KMS-11 (cell line): ENCODE measurements at regions not wholly inside any gene's neighbourhood (a gene's known extent, or its start where the extent isn't known, plus 50 kb on each side); places are given as distances from the start of the nearest gene placed in this dataset.

Experiments used
- H2AFZ ChIP-seq: fragments of 200-600 bp; sonication (generic); 2 replicates; pipeline ENCODE4 v1.6.1; 2016; ENCODE audit warnings: antibody characterized with exemption, mixed run types, low read depth
- H3K27ac ChIP-seq: fragments of 200-600 bp; sonication (generic); 2 replicates; pipeline ENCODE4 v1.6.1; 2016; ENCODE audit warnings: mild to moderate bottlenecking, mixed run types
- H3K27me3 ChIP-seq: fragments of 200-600 bp; sonication (generic); 2 replicates; pipeline ENCODE4 v1.6.1; 2017; ENCODE audit warnings: mild to moderate bottlenecking, low read depth, mixed run types, moderate library complexity; ENCODE audit not compliant: insufficient read depth
- H3K36me3 ChIP-seq: fragments of 200-600 bp; sonication (generic); 2 replicates; pipeline ENCODE4 v1.6.1; 2017; ENCODE audit warnings: mild to moderate bottlenecking, mixed run types; ENCODE audit not compliant: insufficient read depth
- H3K4me1 ChIP-seq: fragments of 200-600 bp; sonication (generic); 2 replicates; pipeline ENCODE4 v1.6.1; 2016; ENCODE audit warnings: mild to moderate bottlenecking, low read depth, mixed run types; ENCODE audit not compliant: poor library complexity, severe bottlenecking
- H3K4me2 ChIP-seq: fragments of 200-600 bp; sonication (generic); 2 replicates; pipeline ENCODE4 v1.7.0; 2016; ENCODE audit warnings: mild to moderate bottlenecking, mixed run types
- H3K4me3 ChIP-seq: fragments of 200-600 bp; sonication (generic); IDR thresholded peaks from 2 replicates; pipeline ENCODE4 v1.6.1; 2017; ENCODE audit warnings: low read depth, low read length, mixed read lengths; ENCODE audit not compliant: insufficient read depth
- H3K79me2 ChIP-seq: fragments of 200-600 bp; sonication (generic); 2 replicates; pipeline ENCODE4 v1.6.1; 2016; ENCODE audit warnings: low read depth, mixed run types; ENCODE audit not compliant: insufficient read depth
- H3K9ac ChIP-seq: fragments of 200-600 bp; sonication (generic); 2 replicates; pipeline ENCODE4 v1.6.1; 2016; ENCODE audit warnings: mild to moderate bottlenecking, mixed run types
- H4K20me1 ChIP-seq: fragments of 200-600 bp; sonication (generic); 2 replicates; pipeline ENCODE4 v1.6.1; 2016; ENCODE audit warnings: mild to moderate bottlenecking, mixed run types; ENCODE audit not compliant: insufficient read depth
- TF ChIP-seq, protein P1 (sequence below): fragments of 200-600 bp; sonication (generic); conservative IDR thresholded peaks from 2 replicates; pipeline ENCODE4 v1.6.1; 2017; ENCODE audit warnings: low read depth, mild to moderate bottlenecking, antibody characterized with exemption, low read length, moderate library complexity, mixed read lengths

GRCh38 chr10:62475551-62475950 is 101.4 kb downstream of the ZNF365 start:
- H3K4me1 ChIP-seq, result no peaks in the 10 kb centered on the region
- TF ChIP-seq, protein P1, sequence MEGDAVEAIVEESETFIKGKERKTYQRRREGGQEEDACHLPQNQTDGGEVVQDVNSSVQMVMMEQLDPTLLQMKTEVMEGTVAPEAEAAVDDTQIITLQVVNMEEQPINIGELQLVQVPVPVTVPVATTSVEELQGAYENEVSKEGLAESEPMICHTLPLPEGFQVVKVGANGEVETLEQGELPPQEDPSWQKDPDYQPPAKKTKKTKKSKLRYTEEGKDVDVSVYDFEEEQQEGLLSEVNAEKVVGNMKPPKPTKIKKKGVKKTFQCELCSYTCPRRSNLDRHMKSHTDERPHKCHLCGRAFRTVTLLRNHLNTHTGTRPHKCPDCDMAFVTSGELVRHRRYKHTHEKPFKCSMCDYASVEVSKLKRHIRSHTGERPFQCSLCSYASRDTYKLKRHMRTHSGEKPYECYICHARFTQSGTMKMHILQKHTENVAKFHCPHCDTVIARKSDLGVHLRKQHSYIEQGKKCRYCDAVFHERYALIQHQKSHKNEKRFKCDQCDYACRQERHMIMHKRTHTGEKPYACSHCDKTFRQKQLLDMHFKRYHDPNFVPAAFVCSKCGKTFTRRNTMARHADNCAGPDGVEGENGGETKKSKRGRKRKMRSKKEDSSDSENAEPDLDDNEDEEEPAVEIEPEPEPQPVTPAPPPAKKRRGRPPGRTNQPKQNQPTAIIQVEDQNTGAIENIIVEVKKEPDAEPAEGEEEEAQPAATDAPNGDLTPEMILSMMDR, result no peak
- H3K27ac ChIP-seq, result no peak overlapping the region
- H3K27me3 ChIP-seq, result no peaks in the 10 kb centered on the region
- no peaks in the 10 kb centered on the region for H4K20me1 ChIP-seq
- no peak overlapping the region for H3K4me3 ChIP-seq
- H3K9ac ChIP-seq, result no peak overlapping the region
- H3K79me2 ChIP-seq, result no peaks in the 10 kb centered on the region
- H3K36me3 ChIP-seq, result no peaks in the 10 kb centered on the region
- H2AFZ ChIP-seq, result no peak overlapping the region
- no peak overlapping the region for H3K4me2 ChIP-seq

DNA sequence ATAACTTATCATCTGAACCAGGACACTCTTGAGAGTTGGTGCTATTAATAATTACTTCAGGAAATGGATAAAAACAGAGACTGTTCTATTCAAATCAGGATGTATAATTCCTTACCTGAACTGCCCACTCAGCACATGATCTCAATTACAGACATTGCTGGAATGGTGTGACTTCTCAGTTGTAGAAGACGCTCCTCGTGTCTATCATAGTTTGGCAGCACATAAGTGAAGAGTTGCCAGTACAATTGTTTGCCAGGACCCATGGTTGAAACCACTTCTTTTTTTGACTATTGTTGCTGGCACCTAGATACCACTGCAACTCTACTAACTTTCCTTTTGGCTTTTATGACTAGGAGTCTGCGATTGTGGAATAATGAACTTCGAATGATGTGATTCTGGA is 105.4 kb downstream of the ZNF365 start:
- H4K20me1 ChIP-seq, result no peaks in the 10 kb centered on the region
- H3K79me2 ChIP-seq, result no peaks in the 10 kb centered on the region
- no peak overlapping the region for H3K9ac ChIP-seq
- no peak overlapping the region for H3K4me2 ChIP-seq
- no peak overlapping the region for H3K27ac ChIP-seq
- no peaks in the 10 kb centered on the region for H3K36me3 ChIP-seq
- no peak overlapping the region for H2AFZ ChIP-seq
- no peak overlapping the region for H3K4me3 ChIP-seq
- H3K4me1 ChIP-seq, result no peaks in the 10 kb centered on the region
- H3K27me3 ChIP-seq, result no peaks in the 10 kb centered on the region
- TF ChIP-seq, protein P1, result no peak

DNA sequence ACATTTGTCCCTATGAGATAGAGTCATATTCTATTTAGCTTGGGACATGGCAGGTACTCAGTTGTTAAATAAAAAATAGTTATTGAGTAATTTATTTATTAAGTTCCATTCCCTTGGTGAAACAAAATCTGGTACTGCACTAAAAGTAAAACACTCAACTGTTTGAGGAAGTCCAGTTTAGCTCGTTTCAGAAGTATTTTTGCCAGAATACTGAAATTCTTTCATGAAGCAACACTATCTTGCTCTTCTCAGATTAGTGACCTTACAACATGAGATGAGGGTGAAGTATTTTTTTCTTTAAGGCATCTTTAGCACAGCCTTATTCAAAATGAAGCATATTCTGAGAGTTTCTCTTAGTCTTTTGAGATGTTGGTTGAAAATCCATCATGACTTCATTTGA is 106.0 kb downstream of the ZNF365 start:
- no peak overlapping the region for H3K4me2 ChIP-seq
- no peak overlapping the region for H2AFZ ChIP-seq
- no peaks in the 10 kb centered on the region for H3K79me2 ChIP-seq
- H3K27me3 ChIP-seq, result no peaks in the 10 kb centered on the region
- no peak overlapping the region for H3K4me3 ChIP-seq
- no peaks in the 10 kb centered on the region for H3K4me1 ChIP-seq
- H3K27ac ChIP-seq, result no peak overlapping the region
- no peaks in the 10 kb centered on the region for H3K36me3 ChIP-seq
- TF ChIP-seq, protein P1, result no peak
- no peaks in the 10 kb centered on the region for H4K20me1 ChIP-seq
- H3K9ac ChIP-seq, result no peak overlapping the region

DNA sequence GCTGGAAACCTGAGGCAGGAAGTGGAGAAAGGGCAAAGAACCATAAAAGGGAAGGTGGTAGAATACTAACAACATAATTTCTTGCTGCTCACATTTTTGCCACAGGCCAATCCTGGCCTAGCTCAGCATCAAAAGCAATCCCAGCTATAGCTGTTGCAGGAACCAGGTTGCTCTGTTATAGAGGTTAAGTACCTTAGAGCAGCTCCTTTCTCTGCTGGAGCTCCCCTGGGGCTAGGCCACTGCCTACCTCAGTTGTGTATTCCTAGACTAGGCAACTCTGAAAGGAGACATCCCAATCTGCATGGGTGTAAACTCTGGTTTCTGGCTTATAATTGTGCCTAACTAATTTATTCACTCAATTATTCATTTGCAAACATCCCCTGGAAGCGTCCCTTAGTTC is 108.4 kb downstream of the ZNF365 start:
- Histone ChIP-seq H2AFZ (no peak overlapping the region), H3K36me3 (no peaks in the 10 kb centered on the region), H3K4me1 (no peaks in the 10 kb centered on the region), H3K4me2 (no peak overlapping the region), H3K9ac (no peak overlapping the region), H3K79me2 (no peaks in the 10 kb centered on the region), H3K4me3 (no peak overlapping the region), H3K27ac (no peak overlapping the region), H4K20me1 (no peaks in the 10 kb centered on the region), H3K27me3 (no peaks in the 10 kb centered on the region)
- TF ChIP-seq, protein P1, result no peak
